HG02852 (cell line): ENCODE measurements at regions not wholly inside any gene's neighbourhood (a gene's known extent, or its start where the extent isn't known, plus 50 kb on each side); places are given as distances from the start of the nearest gene placed in this dataset.

Experiments
- ATAC-seq: cut with Tn5 transposase; IDR thresholded peaks from one replicate; pipeline ENCODE4 v1.9.1; 2021; ENCODE audit warnings: mild to moderate bottlenecking, moderate library complexity; ENCODE audit not compliant: unreplicated experiment

GRCh38 chrX:78213331-78213730, 73.9 kb upstream of the TAF9B start:
- no peak for ATAC-seq

- peak; percentile 71 for ATAC-seq
These were observed 60.4 kb upstream of the TAF9B start for GRCh38 chrX:78199851-78200250.
